Astrocyte of the spinal cord (primary cell): ENCODE measurements at regions not wholly inside any gene's neighbourhood (a gene's known extent, or its start where the extent isn't known, plus 50 kb on each side); places are given as distances from the start of the nearest gene placed in this dataset.

Source experiments
- DNase-seq: peaks from one replicate; pipeline ENCODE4 v3.0.0; 2011; ENCODE audit warnings: low read depth, low spot score
- H3K4me3 ChIP-seq: 2 replicates; pipeline ENCODE4 v1.5.1; 2011; ENCODE audit warnings: low read depth, mild to moderate bottlenecking, low read length, moderate library complexity
- in situ Hi-C: cut with HindIII; loops from 2 replicates; pipeline ENCODE4 v1.10.0; 2017; ENCODE audit warnings: low sequenced_read_pairs
- TF ChIP-seq, protein P1 (sequence below): IDR thresholded peaks from 2 replicates; pipeline ENCODE4 v1.5.1; 2012; ENCODE audit warnings: low read depth, mild to moderate bottlenecking, low read length, inconsistent platforms

DNA sequence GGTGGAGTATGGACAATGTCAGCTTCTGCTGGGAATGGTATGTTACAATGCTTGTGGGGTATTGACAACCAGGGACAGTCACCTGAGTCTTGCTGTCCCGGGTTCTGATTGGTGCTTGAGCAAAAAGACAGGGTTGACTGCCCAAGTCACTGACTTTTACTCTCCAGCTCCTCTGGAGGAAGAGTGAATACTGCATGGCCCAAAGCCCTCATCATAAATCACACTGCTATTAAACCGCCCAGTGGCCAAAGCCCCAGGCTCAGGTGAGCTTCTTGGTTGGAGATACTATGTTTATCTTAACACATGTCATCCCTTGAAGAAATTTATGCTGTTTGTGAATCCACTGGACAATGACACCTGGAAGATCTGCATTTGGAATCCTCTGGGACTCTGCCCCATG, 90.0 kb upstream of the IGFBP3 start:
- H3K4me3 ChIP-seq = no peak overlapping the region
- DNase-seq = no peak
- TF ChIP-seq, protein P1, sequence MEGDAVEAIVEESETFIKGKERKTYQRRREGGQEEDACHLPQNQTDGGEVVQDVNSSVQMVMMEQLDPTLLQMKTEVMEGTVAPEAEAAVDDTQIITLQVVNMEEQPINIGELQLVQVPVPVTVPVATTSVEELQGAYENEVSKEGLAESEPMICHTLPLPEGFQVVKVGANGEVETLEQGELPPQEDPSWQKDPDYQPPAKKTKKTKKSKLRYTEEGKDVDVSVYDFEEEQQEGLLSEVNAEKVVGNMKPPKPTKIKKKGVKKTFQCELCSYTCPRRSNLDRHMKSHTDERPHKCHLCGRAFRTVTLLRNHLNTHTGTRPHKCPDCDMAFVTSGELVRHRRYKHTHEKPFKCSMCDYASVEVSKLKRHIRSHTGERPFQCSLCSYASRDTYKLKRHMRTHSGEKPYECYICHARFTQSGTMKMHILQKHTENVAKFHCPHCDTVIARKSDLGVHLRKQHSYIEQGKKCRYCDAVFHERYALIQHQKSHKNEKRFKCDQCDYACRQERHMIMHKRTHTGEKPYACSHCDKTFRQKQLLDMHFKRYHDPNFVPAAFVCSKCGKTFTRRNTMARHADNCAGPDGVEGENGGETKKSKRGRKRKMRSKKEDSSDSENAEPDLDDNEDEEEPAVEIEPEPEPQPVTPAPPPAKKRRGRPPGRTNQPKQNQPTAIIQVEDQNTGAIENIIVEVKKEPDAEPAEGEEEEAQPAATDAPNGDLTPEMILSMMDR = no peak
- in situ Hi-C loops = no loop called here

DNA sequence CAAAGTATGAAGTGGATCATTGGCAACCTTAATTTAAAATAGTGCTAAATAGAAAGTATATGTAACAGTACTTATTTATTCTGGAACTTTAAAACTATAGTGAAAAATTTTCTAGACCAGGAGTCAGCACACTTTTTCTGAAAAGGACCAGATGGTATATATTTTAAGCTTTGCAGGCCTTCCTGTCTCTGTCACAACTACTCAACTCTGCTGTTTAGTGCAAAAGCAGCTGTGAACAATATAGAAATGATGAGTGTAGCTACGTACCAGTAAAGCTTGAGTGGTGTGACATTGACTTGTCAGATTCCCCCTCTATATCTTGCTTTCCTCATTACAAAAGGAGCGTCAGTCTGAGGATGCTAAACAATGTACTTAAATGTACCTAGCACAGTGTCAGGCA, 88.1 kb upstream of the IGFBP3 start:
- TF ChIP-seq, protein P1 = no peak
- in situ Hi-C loops = no loop called here
- DNase-seq = no peak
- no peak overlapping the region for H3K4me3 ChIP-seq

DNA sequence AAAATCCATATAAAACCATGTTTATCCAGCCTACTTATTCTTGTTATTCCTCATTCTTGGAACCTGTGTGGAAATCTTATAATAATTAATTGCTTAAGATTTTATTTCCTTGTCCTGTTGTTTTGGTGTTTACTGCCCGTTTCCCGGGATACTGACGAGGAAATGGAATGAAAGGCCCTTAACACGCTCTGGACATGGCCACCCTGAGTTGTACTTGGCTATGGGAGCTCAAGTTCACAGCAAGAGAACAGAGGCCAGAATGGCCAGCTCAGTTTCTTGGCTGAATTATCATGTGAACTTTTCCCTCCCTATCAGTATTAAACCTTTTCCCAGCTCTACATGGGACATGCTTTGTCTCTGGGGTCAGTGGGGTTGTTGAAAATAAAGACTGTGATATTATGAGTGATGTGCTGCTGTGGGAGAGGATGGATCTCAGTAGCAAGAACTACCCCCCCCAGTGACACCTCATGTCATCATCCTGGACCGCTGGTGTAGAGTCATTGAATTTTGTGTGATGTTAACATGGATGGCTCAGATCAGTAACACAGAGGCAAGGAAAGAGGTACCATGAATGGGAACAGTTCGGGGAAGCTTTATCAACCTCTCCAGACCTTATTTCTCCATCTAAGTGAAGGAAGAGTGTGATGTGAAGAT, 87.0 kb upstream of the IGFBP3 start:
- TF ChIP-seq, protein P1 = no peak
- in situ Hi-C loops = no loop called here
- no peak for DNase-seq
- H3K4me3 ChIP-seq = no peak overlapping the region

DNA sequence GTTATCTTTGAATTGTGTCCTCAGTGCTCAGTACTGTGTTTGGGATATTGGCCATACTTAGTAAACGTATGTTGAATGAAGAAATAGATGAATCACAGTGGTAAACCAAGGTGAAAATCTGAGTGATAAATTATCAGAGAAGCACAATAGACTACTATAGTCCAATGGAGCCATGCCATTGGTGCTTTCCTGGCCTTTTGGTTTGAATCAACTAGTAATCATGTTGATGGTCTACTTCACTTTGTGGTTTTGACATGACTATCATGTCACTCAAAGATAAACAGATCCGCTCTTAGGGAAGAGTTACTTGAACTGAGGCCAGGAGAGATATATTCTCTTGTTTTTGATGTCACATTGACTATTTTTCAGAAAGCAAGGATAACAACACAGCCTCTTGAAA, 86.1 kb upstream of the IGFBP3 start:
- no peak overlapping the region for H3K4me3 ChIP-seq
- TF ChIP-seq, protein P1 = no peak
- in situ Hi-C loops = no loop called here
- no peak for DNase-seq

DNA sequence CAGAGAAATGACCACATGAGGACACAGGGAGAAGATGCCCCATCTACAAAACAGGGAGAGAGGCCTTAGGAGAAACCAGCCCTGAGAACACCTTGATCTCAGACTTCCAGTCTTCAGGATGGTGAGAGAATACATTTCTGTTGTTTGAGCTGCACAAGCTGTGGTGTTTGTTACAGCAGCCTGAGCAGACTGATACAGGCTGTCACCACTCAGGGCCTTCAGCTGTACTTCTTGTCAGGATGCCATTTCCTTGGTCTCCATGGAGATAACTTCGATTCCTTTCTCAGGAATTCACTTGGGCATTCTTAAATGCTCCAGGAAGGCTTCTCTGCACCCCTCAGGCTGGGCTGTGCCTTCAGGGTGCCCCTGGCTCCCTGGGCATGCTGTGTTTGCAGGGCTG, 85.7 kb upstream of the IGFBP3 start:
- in situ Hi-C loops = no loop called here
- TF ChIP-seq, protein P1 = no peak
- DNase-seq = no peak
- H3K4me3 ChIP-seq = no peak overlapping the region

DNA sequence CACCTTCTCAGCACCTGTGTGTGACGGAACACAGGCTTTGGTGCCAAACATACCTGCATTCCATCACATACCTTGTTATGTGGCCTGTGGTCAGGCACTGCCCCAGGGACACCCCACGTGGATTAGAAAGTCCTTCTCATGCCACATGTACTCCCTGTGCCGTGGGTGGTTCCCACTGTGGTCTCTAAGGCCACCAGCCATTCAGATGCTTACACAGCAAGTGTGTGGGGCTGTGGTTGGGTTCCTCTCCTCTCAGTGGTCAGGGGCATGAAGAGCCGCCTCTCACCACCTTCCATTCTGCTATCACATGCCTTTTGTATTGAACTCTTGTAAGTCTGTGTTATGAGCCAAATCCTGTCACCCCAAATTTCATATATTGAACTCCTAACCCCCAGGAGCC, 85.1 kb upstream of the IGFBP3 start:
- in situ Hi-C loops = no loop called here
- TF ChIP-seq, protein P1 = no peak
- no peak for DNase-seq
- H3K4me3 ChIP-seq = no peak overlapping the region

DNA sequence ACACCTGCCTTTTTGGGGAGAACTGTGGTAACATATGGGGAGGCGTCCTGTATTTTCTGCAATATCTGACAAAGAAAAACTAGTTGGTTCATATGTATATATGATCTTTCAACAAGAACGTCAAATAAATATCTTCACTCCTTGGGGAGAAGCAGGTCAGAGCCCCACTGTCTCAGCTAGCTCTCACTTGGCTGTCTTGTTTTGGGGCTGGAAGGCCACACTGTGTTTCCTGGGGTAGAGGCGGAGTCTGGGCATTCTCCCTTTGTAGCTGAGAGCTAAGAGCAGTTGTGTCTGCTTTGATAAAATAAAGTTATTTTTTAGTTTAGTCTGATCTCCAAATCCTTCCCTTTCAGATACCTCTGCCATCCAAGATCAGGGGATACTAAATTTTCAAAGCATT, 83.9 kb upstream of the IGFBP3 start:
- in situ Hi-C loops = no loop called here
- TF ChIP-seq, protein P1 = no peak
- H3K4me3 ChIP-seq = no peak overlapping the region
- no peak for DNase-seq
